Fibroblast of skin of scalp (primary cell): ENCODE measurements at regions not wholly inside any gene's neighbourhood (a gene's known extent, or its start where the extent isn't known, plus 50 kb on each side); places are given as distances from the start of the nearest gene placed in this dataset.
"Not testable (repeated sequence)": the region's sequence is repeated elsewhere in the genome, so short reads cannot be mapped to it uniquely, and the experiment has no call there.

Source experiments
- DNase-seq: peaks from one replicate; pipeline ENCODE4 v3.0.0-alpha.2; 2013

DNA sequence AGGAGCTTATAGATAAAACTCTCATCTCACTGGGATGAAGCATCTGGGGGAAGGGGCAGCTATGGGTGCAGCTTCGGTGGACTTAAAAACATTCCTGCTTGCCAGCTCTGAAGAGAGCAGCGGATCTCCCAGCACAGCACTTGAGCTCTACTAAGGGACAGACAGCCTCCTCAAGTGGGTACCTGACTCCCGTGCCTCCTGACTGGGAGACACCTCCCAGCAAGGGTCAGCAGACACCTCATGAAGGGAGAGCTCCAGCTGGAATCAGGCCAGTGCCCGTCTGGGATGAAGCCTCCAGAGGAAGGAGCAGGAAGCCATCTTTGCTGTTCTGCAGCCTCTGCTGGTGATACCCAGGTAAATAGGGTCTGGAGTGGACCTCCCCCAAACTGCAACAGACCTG is 345.2 kb upstream of the SYT1 start:
- DNase-seq, result no peak

DNA sequence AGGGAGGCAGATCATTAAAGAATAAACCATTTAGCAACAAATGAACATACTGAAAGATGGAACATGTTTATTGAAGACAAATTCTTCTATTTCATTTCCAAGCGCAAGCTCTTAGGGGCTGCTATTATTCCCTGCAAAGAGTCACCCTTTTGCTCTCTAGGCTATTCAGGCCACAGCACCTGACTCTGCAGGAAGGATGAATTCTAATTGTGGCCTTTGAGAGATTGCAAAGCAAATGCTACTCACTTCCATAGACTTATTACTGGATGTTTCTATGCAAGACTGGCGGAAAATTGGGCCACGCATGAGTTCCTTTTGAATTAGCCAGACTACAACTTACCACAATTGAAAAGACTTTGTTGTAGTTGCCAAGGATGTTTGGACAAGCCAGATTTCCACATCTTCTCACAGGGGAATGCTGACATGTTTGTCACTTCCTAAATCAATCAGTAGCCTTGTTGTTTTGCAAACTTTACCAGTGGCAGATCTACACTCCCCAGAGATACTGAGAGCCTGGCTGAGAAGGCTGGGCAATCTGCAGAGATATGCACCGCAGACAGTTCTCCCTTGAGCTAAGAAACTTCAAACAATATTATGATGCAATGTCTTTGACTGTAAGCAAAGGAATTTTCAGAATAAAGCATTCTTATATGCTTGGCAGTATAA is 334.3 kb upstream of the SYT1 start:
- peak; percentile 6 for DNase-seq

DNA sequence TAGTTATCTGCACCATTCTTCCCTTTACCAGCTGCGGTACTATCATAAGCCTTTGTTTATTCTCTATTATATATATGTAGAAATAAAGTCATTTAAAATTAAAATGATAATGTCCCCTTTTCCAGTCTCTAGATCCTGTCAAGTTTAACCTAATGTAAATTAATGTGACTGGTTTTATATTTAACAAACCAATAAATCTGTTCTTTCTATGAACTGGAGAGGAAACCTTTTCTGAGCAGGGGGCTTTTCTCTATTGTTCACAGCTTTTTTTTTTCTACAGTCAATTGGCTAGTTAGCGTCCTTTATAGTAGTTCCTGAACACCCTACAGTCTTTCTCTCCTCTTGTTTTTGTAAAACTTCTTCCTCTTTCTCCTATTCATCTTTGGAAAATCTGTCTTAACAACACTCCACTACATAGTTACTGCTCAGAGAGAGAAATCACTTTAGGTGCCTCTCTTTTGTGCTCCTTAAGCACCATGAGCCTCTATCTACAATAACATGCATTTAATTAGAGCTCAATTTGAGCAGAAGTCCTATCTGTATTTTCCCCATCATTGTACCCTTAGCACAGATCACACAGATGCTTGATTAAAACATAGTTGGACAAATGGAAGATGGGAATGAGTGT is 332.6 kb upstream of the SYT1 start:
- no peak for DNase-seq

DNA sequence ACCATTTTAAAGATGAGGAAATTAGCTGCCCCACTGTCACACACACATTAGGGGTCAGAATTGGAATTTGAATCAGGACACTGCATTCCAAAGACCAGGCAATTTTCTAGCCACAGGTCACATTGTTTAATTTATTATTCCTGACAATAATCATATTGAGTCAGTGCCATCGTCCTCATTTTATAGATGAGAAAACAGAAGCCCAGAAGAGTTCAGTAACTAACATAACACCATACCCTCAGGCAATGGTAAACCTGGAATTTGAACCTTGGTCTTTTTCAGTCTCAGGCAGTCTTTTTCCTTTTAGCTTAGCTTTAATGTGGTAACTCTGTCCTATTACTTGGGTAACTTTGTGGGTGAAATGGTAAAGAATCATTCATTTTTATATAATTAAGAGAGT is 330.3 kb upstream of the SYT1 start:
- no peak for DNase-seq

DNA sequence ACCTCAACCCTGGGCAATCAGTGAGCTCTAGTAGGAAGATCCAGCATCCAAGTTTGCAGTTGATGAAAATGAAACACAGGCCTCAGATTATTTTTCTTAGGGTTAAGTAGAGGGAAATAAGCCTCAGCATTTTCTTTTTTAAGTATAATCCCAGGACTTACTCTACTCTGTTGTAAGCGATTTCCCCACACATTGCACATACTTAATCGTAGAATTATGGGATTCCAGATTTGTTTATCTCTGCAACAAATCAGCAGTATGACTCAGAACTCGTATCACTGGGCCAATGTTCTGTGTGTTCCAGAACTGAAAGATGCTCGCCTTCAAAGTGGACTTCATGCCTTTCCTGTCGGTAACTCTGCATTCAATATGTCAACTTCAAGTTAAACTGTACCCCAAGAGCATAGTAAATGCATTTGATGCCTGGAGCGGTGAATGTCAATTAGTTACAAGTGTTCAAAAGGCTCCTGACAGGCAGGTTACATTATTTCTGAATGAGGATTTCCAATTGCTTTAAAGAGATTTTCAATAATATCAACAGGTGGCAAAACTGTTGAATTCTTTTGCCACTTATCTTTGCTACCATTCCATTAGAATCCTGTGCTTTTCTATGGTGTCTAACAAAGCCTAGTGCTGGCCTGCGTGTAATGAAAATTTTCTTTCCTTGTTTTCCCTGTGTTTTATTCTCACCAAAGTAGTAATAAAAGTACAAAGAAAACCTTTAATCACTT is 323.8 kb upstream of the SYT1 start:
- no peak for DNase-seq

DNA sequence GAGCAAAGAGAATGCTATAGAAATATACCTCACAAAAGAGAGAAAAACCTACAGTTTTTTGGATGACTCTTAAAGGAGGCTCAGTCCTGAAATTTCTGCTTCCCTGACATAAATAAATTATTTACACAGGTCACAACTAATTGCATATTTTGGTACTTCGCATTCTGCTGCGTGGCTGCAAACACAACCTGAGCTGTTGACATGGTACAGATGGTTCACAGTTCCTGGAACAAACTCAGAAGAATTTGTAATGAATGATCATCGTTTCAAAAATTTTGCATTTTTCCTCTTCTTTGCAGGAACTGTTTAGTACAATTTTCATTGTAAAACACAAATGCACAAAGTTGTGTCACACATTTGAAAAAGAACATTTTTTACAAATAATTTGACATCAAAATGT is 313.7 kb upstream of the SYT1 start:
- DNase-seq, result no peak

DNA sequence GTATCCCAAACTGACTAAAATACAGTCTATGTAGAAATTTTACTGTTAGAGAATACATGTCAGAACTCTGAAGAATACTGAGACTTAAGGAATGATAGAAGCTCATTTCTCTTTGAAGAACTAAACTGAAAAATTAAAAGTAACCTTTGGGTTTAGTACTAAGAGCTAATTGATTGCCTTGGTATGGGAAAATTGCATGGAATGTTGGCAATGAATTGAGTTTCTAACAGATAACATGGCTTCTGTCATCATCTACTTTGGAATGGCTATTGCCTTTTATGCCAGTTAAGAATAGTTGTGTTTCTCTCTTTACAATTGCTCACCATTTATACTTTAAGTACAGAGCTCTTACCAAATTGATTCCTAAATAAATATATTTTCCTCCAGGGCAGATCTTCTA is 308.8 kb upstream of the SYT1 start:
- DNase-seq, result no peak

DNA sequence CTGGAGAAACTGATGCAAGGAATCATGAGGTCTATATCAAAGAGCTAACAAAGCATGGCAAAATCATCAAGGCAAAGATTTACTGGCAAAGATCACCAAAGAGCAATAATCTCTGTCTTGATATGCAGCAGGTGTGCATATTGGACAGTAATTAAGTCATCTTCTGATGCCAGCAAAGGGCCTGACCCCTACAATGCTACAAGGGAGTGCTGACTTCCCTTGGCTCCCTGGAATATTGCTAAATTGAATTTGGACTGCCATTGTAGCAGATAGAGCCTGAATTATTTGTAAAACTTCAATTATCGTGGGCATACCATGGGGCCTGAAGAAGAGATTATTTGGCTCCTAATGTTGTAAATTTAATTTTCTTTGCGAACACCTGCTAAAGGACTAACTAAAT is 307.9 kb upstream of the SYT1 start:
- no peak for DNase-seq

DNA sequence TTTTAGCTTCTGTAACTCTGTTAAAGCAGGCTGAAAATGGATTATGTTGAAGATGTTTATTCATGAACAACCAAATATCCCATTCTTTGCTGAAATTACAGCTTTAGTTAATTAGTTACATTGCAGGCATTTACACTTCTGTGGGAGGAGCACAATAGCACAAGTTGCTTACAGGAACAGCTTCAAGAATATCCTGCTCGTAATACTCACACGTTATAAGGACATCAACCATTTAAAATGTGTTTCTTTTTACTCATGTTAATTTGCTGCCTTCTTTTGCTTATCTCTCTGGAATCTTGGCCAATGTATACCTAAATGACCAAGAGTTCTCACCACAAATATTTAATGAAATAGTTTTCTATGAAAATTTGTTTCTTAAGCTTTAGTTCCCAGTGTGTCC is 305.2 kb upstream of the SYT1 start:
- no peak for DNase-seq

DNA sequence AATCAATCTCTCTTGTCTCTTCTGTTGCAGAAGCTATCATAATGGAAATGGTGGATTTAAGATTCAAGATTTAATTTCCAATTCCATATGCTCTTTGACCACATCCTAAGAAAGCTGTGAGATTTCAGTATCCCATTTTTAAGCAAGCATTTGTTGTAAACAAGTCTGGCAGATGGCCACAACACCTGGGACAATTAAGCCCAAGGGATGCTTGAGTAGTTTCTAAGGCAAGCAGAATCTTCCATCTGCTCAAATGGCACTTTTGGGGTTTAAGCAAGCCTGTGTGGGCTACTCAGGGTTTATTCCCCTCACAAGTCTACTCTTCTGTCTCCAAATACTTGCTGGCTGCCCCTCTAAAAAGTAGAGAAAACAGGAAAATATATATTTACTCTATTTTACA is 304.7 kb upstream of the SYT1 start:
- no peak for DNase-seq

DNA sequence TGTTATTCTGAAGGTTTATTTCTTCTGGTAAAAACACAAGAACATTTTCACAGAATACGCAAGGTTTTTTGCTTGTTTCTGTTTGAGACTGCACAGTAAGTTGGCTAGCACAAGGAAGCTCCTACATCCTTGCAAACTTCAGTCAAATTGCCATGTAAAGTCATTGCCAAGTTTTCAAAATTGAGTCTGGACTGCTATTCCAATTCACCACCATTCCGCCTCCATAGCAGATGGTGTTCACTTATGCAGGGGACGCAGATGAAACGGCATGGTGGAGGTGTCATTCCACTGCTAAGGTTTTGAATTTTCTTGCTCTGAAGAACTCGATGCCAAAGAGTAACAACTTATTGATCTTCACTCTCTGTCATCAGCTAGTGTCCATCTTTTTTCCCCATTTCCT is 303.9 kb upstream of the SYT1 start:
- DNase-seq, result no peak

DNA sequence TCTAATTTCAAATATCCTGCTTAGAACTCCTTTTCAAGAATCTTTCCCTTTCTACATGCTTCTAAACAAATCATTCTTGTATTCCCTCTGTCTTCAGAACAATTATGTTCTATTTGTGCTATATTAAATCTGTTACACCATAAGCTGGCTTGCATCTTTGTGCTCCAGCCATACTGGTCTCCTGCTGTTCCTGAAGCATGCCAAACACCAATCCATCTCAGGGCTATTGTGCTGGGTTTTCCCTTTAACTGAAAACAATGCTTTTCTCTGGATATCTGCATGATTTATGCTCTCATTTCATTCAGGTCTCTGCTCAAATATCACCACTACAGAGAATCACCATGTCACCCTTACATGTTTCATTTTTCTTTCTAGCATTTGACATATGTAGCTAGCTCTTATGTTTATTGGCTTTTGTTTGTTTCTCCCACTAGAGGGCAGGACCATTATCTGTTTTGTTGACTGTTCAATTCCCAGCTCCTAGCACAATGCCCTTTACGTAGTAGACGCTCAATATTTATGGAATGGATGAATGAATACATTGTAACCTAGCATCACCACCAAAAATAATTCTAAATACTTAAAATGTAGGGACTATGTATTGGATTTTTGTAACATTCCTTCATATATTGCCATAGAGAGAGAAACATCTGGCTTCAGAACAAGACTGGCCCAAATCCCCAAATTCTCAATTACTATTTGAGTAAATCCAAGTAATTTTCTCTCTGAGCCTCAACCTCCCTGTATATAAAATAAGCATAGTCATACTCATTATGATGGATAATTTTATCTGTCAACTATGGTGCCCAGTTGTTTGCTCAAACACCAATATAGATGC is 302.0 kb upstream of the SYT1 start:
- DNase-seq, result no peak

DNA sequence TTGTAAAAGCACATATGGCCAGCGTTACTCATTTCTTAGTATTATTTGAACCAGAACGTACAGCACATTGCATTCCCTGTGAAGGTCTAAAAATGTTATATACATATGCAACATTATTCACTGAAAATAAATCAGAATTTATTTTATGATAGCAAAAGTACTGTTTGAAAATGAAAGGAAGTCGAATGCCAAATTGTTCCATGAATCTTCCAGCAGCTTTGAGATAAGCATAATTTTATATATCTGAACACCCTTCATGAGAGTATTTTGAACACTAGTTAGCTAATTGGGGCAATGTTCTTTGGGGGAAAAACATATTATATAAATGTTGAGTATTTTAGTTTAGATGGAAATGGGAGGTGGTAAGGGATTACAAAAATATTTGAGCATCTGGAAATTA is 300.7 kb upstream of the SYT1 start:
- no peak for DNase-seq

DNA sequence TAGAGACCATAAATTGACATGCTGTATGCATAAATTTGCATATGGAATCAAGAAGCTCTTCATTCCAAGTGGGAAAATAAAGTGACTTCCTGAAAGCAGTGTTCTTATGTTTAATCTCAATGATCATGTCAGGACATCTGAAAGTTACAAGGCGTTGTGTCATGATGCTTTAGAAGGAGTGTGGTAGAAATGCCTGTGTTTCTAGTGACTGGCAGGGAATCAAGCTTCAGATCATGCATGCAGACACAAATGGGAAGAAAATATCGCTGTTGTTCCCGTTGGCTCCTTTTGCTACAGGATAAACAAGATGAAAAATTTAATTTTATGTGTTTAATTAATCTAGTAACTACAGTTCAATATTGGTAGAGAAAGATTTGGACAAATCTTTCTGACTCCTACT is 298.1 kb upstream of the SYT1 start:
- no peak for DNase-seq

DNA sequence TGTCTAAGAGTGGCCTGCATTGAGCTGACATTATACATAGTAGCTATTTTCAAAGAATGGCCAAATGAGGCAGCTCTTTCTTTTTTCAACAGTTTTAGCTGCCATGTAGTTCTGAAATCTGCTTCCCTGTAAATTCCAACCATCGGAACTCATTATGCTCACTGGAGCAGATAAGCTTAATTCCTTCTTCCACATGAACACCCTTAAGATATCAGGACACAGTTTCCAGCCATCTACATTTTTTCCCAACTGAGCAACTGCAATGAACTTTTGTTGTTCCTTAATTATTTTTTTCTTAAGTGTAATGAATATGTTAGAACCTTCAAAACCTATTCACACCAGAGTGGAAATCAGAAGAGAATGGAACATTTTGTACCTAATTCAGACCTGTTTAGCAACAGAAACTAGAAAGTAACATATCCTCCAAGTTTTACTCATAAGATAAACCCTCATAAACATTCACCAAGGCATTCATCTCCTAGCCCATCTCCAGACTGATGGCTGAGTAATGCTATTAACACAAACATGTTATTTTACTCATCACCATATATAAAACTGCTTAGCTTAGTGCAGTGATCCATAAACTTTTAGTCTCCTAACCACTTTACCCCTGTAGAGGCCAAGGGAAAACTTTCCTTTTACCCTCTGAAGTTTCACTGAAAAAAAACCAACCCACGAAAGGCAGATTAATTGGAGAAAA is 296.1 kb upstream of the SYT1 start:
- no peak for DNase-seq

DNA sequence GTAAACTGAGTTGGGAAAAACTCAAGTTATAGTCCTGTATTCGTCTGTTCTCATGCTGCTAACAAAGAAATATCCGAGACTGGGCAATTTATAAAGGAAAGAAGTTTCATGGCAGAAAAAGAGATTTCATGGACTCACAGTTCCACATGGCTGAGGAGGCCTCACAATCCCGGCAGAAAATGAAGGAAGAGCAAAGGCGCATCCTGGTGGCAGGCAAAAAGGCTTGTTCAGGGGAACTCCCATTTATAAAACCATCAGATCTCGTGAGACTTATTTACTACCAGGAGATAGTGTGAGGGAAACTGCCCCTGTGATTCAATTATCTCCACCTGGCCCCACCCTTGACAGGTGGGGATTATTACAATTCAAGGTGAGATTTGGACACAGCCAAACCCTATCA is 292.6 kb upstream of the SYT1 start:
- no peak for DNase-seq

DNA sequence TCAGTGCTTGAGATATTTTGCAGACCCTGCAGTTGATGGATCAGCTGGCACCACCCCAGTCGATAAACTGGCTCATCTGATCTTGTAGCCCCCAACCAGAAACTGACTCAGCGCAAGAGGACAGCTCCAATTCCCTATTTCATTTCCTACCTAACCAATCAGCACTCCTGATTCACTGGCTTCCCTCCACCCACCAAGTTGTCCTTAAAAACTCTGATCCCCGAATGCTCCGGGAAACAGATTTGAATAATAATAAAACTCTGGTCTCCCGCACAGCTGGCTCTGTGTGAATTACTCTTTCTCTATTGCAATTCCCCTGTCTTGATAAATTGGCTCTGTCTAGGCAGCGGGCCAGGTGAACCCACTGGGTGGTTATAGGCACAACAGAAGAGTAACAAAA is 289.4 kb upstream of the SYT1 start:
- DNase-seq, result not testable (repeated sequence)

DNA sequence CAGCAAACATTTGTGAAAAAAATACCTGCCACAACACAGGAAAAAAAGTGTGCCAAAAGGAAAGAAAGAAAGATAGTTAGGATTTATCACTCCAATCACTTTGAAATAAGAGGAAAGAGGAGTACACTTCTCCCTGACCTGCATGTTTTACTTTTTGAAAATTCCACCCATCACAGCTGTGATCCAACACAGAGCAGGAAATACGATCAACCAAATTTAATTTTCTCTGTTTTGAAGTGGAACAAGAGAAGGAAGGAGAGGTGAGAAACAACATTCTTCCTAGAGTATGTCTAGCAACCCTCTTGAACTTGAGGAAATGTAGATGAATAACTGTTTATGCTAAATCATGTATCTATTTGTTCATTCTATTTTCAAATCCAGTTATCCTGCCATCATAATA is 284.7 kb upstream of the SYT1 start:
- DNase-seq, result no peak

DNA sequence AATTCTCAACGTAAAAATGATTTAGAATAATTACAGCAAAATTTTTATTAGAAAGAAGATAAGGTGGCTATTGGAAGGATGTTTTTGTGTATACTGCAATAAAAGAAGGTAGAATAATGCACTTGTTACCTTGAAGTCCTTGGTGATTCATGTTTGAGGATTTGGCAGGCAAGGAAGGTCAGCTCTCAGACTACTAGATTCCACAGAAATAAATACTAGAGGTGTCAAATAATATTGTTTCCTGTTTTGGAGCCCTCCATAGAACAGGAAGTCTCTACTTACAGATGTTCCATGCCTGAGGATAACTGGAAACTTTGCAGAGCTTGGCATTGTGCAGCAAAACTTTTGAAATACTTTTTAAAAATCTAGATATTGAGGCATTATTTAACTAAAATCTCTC is 284.3 kb upstream of the SYT1 start:
- no peak for DNase-seq

DNA sequence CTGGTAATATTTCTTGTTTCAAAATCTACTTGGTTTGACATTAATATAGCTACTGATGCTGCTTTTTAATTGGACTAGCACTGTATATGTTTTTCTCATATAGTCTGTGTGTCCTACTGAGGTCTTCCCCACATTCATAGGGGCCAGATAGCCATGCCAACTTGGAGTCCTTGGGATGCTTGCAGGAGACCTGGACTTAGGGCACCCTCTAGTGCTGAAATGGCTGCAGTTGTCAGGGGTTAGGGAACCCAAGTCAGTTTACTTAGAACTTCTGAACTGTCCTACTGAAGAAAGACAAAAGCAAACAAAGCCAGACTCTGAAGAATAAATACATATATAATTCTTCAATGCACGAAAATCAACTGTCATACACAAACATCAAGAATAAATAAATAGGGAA is 279.9 kb upstream of the SYT1 start:
- DNase-seq, result no peak

DNA sequence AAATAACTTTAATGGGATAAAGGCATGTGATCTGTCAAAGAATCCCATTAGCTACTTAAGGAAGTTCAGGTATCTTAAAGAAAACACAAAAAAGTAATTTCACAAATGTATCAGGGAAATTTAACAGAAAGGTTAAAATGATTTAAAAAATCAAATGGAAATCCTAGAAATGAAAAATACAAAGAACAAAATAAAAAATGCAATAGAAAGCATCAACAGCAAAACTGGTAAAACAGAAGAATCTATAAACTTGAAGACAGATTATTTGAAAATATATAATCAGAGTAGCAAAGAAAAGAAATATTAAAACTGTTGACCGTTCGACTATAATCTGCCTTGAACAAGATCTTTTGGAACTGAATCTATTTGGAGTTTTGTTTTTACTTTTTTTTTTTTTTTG is 279.4 kb upstream of the SYT1 start:
- no peak for DNase-seq

DNA sequence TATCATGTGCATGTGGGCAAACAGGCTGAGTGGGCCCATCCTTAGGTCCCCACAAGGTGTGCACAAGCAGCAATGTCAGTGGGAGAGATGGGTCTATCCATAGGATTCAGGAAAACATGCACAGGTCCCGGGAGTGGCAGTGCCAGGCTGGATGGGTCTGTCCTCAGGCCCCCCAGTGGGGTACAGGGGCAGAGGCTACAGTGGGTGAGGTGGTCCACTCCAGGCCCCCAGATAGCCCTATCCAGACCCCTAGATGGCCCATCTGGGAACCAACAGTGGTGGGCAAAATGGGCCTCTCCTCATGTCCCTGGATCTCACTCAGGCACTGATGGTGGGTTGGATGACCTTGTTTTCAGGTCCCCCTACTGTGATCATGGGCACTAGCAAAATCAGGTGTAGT is 277.8 kb upstream of the SYT1 start:
- no peak for DNase-seq

DNA sequence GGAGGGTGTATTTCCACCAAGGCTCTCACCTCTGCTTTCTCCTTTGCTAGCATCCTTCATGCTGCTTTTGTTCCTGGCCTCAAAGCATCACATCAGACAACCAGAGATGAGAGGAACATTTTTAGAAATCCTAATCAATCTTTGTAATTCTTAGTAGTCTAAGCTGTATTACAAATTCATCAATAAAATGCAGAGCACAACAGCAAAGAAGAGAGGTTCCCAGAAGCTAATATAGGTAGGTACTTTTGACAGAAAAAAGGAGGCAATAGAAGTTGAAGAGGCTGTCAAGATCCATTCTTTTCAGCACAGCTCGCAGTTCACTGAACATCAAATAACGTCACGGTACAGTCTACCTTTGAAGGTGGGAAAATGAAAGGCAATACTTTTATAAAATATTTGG is 265.2 kb upstream of the SYT1 start:
- no peak for DNase-seq
